Upper lobe of left lung (tissue), 6 donors: ENCODE measurements at regions not wholly inside any gene's neighbourhood (a gene's known extent, or its start where the extent isn't known, plus 50 kb on each side); places are given as distances from the start of the nearest gene placed in this dataset.

Experiments used
- ATAC-seq, 2 donors: fragments of 200-7000 bp; cut with Tn5 transposase; one replicate each; pipeline ENCODE4 v1.9.1; 2022; ENCODE audit warnings: mild to moderate bottlenecking in 2 of 2, moderate library complexity in 2 of 2; ENCODE audit not compliant: low FRiP score in 2 of 2
- DNase-seq, 2 donors: peaks; one replicate each; pipeline ENCODE4 v3.0.0-alpha.2; 2019 to 2020
- H3K27ac ChIP-seq, 4 donors: fragments of 200-600 bp; sonication (generic); one replicate each; pipeline ENCODE4 v1.5.1; 2016 to 2019
- H3K27me3 ChIP-seq, 4 donors: fragments of 200-600 bp; sonication (generic); one replicate each; pipeline ENCODE4 v1.5.1; 2017 to 2019
- H3K36me3 ChIP-seq, 4 donors: fragments of 200-600 bp; sonication (generic); one replicate each; pipeline ENCODE4 v1.5.1; 2016 to 2019
- H3K4me1 ChIP-seq, 4 donors: fragments of 200-600 bp; sonication (generic); one replicate each; pipeline ENCODE4 v1.5.1; 2018 to 2019
- H3K4me3 ChIP-seq, 4 donors: fragments of 200-600 bp; sonication (generic); one replicate each; pipeline ENCODE4 v1.5.1; 2017 to 2019; ENCODE audit warnings: mild to moderate bottlenecking in 2 of 4, moderate library complexity in 1 of 4
- H3K9me3 ChIP-seq, 4 donors: fragments of 200-600 bp; sonication (generic); one replicate each; pipeline ENCODE4 v1.5.1; 2018 to 2019
- CTCF ChIP-seq, 6 experiments: fragments of 450-650 bp in 4 of 6; fragments of 200-600 bp in 2 of 6; sonication (generic) in 2 of 6; IDR thresholded peaks; one replicate each; pipeline ENCODE4 v1.5.1; 2016 to 2019; ENCODE audit warnings: antibody characterized with exemption in 6 of 6
- EP300 ChIP-seq, 4 donors: sonication (generic); formaldehyde crosslinking; IDR thresholded peaks; one replicate each; pipeline ENCODE4 v1.5.1; 2017; ENCODE audit warnings: antibody characterized with exemption in 4 of 4, control low read depth in 2 of 4
- POLR2A ChIP-seq, 4 donors: fragments of 450-650 bp; IDR thresholded peaks; one replicate each; pipeline ENCODE4 v1.5.1; 2016 to 2017; ENCODE audit warnings: antibody characterized with exemption in 4 of 4, mild to moderate bottlenecking in 2 of 4
- POLR2AphosphoS5 ChIP-seq, 2 donors: sonication (generic); formaldehyde crosslinking; IDR thresholded peaks; one replicate each; pipeline ENCODE4 v1.5.1; 2017; ENCODE audit warnings: antibody characterized with exemption in 2 of 2
- WGBS, 2 donors: methylation state at CpG; one replicate each; pipeline ENCODE4 v1.1.5; 2017 to 2018; 5-methylcytosine and 5-hydroxymethylcytosine counted together
- donor health status: DM: no; HTN: no; CAD: no; lungs with moderate emphysema.
- donor health status: DM: no; HTN: yes; CAD: no; lungs with severe emphysema.

- ATAC-seq: no peak
- no peak for TF ChIP-seq CTCF (IDR thresholded peaks at IDR 0.05)
- no peak for TF ChIP-seq POLR2A (IDR thresholded peaks at IDR 0.05)
- TF ChIP-seq EP300 (IDR thresholded peaks at IDR 0.05): no peak
- TF ChIP-seq POLR2AphosphoS5 (IDR thresholded peaks at IDR 0.05): no peak
- no peaks in the 10 kb centered on the region for H3K27me3 ChIP-seq
- no peaks in the 10 kb centered on the region for H3K9me3 ChIP-seq
- no peak overlapping the region for H3K27ac ChIP-seq
- DNase-seq: no peak
- WGBS, 2 donors: 73 to 84% methylated on average over 6 to 9 of the region's 9 CpGs
- no peak overlapping the region for H3K4me3 ChIP-seq
- H3K36me3 ChIP-seq: no peaks in the 10 kb centered on the region
- H3K4me1 ChIP-seq: peaks cover 7 to 15% (median 10%) of the 10 kb centered on the region in 4 donors
Observed at GRCh38 chr15:69661871-69662644, 209.4 kb downstream of the RPLP1 start.

GRCh38 chr15:69662645-69663000, 210.0 kb downstream of the RPLP1 start:
- Histone ChIP-seq H3K36me3 (no peaks in the 10 kb centered on the region), H3K27ac (no peak overlapping the region), H3K4me1 (peaks cover 7 to 15% (median 10%) of the 10 kb centered on the region in 4 donors), H3K4me3 (no peak overlapping the region), H3K27me3 (no peaks in the 10 kb centered on the region), H3K9me3 (no peaks in the 10 kb centered on the region)
- 78 to 82% methylated on average over 4 of the region's 4 CpGs for WGBS, 2 donors
- DNase-seq (no peak), ATAC-seq (no peak)
- no peak for TF ChIP-seq POLR2AphosphoS5 (IDR thresholded peaks at IDR 0.05)
- TF ChIP-seq CTCF (IDR thresholded peaks at IDR 0.05): no peak
- TF ChIP-seq POLR2A (IDR thresholded peaks at IDR 0.05): no peak
- TF ChIP-seq EP300 (IDR thresholded peaks at IDR 0.05): no peak

- no peak for TF ChIP-seq POLR2A (IDR thresholded peaks at IDR 0.05)
- TF ChIP-seq POLR2AphosphoS5 (IDR thresholded peaks at IDR 0.05): no peak
- TF ChIP-seq EP300 (IDR thresholded peaks at IDR 0.05): no peak
- TF ChIP-seq CTCF (IDR thresholded peaks at IDR 0.05): no peak
- Histone ChIP-seq H3K27ac (no peak overlapping the region), H3K9me3 (no peaks in the 10 kb centered on the region), H3K27me3 (no peaks in the 10 kb centered on the region), H3K4me1 (peaks cover 7 to 16% (median 14%) of the 10 kb centered on the region in 4 donors), H3K36me3 (no peaks in the 10 kb centered on the region), H3K4me3 (no peak overlapping the region)
- ATAC-seq (no peak), DNase-seq (no peak)
Observed at GRCh38 chr15:69663441-69663840, 210.8 kb downstream of the RPLP1 start.

- DNase-seq (no peak), ATAC-seq (no peak)
- Histone ChIP-seq H3K4me3 (no peak overlapping the region), H3K9me3 (no peaks in the 10 kb centered on the region), H3K27me3 (no peaks in the 10 kb centered on the region), H3K4me1 (peaks cover 7 to 21% (median 16%) of the 10 kb centered on the region in 4 donors), H3K36me3 (no peaks in the 10 kb centered on the region), H3K27ac (no peak overlapping the region)
- WGBS, 2 donors: 75 to 87% methylated on average over 2 to 3 of the region's 3 CpGs
- TF ChIP-seq CTCF (IDR thresholded peaks at IDR 0.05) (no peak), POLR2A (IDR thresholded peaks at IDR 0.05) (no peak), POLR2AphosphoS5 (IDR thresholded peaks at IDR 0.05) (no peak), EP300 (IDR thresholded peaks at IDR 0.05) (no peak)
Observed at GRCh38 chr15:69663982-69664381, 211.4 kb downstream of the RPLP1 start.
